HepG2 (cell line): ENCODE measurements at regions not wholly inside any gene's neighbourhood (a gene's known extent, or its start where the extent isn't known, plus 50 kb on each side); places are given as distances from the start of the nearest gene placed in this dataset.

Experiments
- ATAC-seq: fragments of 200-7000 bp; cut with Tn5 transposase; 3 replicates; pipeline ENCODE4 v1.9.1; 2020; ENCODE audit warnings: mild to moderate bottlenecking, moderate library complexity
- BruUV-seq: library from RNA; stranded (reverse); fragments of 400-500 nt; replicated peaks from 2 replicates; lab custom pipeline; 2021; lab: Mats Ljungman, UMichigan
- CTCF ChIA-PET: fragments of 300-600 bp; formaldehyde crosslinking; extraction: SDS; loops from one replicate; lab custom pipeline; 2021; ENCODE audit warnings: low total read pairs, inconsistent platforms, low intra/inter-chr PET ratio; lab: Yijun Ruan, JAX
- POLR2A ChIA-PET: fragments of 350-600 bp; sonication (Branson Sonifier 250); formaldehyde crosslinking; loops from one replicate; lab custom pipeline; 2020; ENCODE audit warnings: antibody characterized with exemption, inconsistent platforms; lab: Yijun Ruan, JAX
- DNase-seq: peaks from one replicate; pipeline ENCODE4 v3.0.0-alpha.2; 2015; ENCODE audit warnings: low spot score
- FAIRE-seq: peaks from 3 replicates; lab custom pipeline; 2011; peaks lifted over from hg19 to GRCh38; lab: Jason Lieb, UNC
- H2AFZ ChIP-seq: one replicate; pipeline ENCODE4 v1.6.1; 2011; ENCODE audit warnings: low read length, inconsistent platforms
- H3K27ac ChIP-seq: fragments of 300-600 bp; 3 replicates; pipeline ENCODE4 v1.8.0; 2011; ENCODE audit warnings: mixed run types, mild to moderate bottlenecking, mixed read lengths, low read length, inconsistent platforms; ENCODE audit not compliant: insufficient read depth; ENCODE audit errors: extremely low read length
- H3K27me3 ChIP-seq, 2 experiments: fragments of 200-600 bp in 1 of 2; 2 replicates in 1 of 2; 3 replicates in 1 of 2; pipeline versions ENCODE4 v1.6.0 to v1.8.0; 2011; ENCODE audit warnings: low read length in 2 of 2, mild to moderate bottlenecking in 2 of 2, moderate library complexity in 2 of 2, inconsistent platforms in 1 of 2; ENCODE audit not compliant: insufficient read depth in 2 of 2, control insufficient read depth in 1 of 2
- H3K36me3 ChIP-seq, 2 experiments: fragments of 200-600 bp in 1 of 2; replicated peaks in 1 of 2; 2 replicates in 1 of 2; 3 replicates in 1 of 2; pipeline versions ENCODE4 v1.5.1 to v1.8.0; 2011; ENCODE audit warnings: low read length in 2 of 2, inconsistent platforms in 1 of 2; ENCODE audit not compliant: insufficient read depth in 2 of 2, control insufficient read depth in 1 of 2
- H3K4me1 ChIP-seq: 2 replicates; pipeline ENCODE4 v1.5.1; 2012; ENCODE audit warnings: low read length, inconsistent platforms; ENCODE audit not compliant: insufficient read depth
- H3K4me2 ChIP-seq: 2 replicates; pipeline ENCODE4 v1.6.0; 2011; ENCODE audit warnings: low read depth, low read length, inconsistent platforms
- H3K4me3 ChIP-seq, 3 experiments: fragments of 200-600 bp in 1 of 3; sonication (generic), shearing (Covaris generic) in 1 of 3; replicated peaks in 1 of 3; 2 replicates each; pipeline ENCODE4 v1.5.1; 2011 to 2016; ENCODE audit warnings: low read length in 3 of 3, inconsistent platforms in 2 of 3, low read depth in 2 of 3, mild to moderate bottlenecking in 2 of 3, control low read depth in 1 of 3, mixed read lengths in 1 of 3; ENCODE audit not compliant: insufficient read depth in 1 of 3
- H3K79me2 ChIP-seq: one replicate; pipeline ENCODE4 v1.6.1; 2011; ENCODE audit warnings: low read length, inconsistent platforms; ENCODE audit not compliant: insufficient read depth
- H3K9ac ChIP-seq: 2 replicates; pipeline ENCODE4 v1.6.0; 2011; ENCODE audit warnings: mild to moderate bottlenecking, low read depth, low read length, inconsistent platforms; ENCODE audit not compliant: insufficient read depth
- H3K9me3 ChIP-seq: 2 replicates; pipeline ENCODE4 v1.5.1; 2012; ENCODE audit warnings: mild to moderate bottlenecking, low read length
- H4K20me1 ChIP-seq: 2 replicates; pipeline ENCODE4 v1.6.0; 2011; ENCODE audit warnings: inconsistent platforms, mild to moderate bottlenecking, low read length, moderate library complexity; ENCODE audit not compliant: insufficient read depth
- ATF4 ChIP-seq, 2 experiments: fragments of 450-650 bp in 1 of 2; sonication (generic) in 1 of 2; formaldehyde crosslinking; IDR thresholded peaks; 2 replicates each; pipeline versions ENCODE4 v1.5.0 to v1.8.0; 2020 to 2022; ENCODE audit warnings: mild to moderate bottlenecking in 1 of 2, missing genetic modification reagents in 1 of 2
- FOXM1 ChIP-seq: sonication (generic); formaldehyde crosslinking; IDR thresholded peaks from 2 replicates; pipeline ENCODE4 v1.5.0; 2020; ENCODE audit warnings: missing genetic modification reagents
- ISL2 ChIP-seq: sonication (generic); formaldehyde crosslinking; IDR thresholded peaks from 2 replicates; pipeline ENCODE4 v1.5.0; 2020; ENCODE audit warnings: missing genetic modification reagents
- KDM4B ChIP-seq: sonication (generic); formaldehyde crosslinking; IDR thresholded peaks from 2 replicates; pipeline ENCODE4 v1.4.0; 2020; ENCODE audit warnings: missing genetic modification reagents
- NR0B2 ChIP-seq: sonication (generic); formaldehyde crosslinking; IDR thresholded peaks from 2 replicates; pipeline ENCODE4 v1.4.0; 2020; ENCODE audit warnings: mild to moderate bottlenecking, missing genetic modification reagents
- SCMH1 ChIP-seq: sonication (generic); formaldehyde crosslinking; IDR thresholded peaks from 2 replicates; pipeline ENCODE4 v1.9.0; 2021; ENCODE audit warnings: missing genetic modification reagents, mild to moderate bottlenecking, borderline replicate concordance
- SNRNP70 ChIP-seq: fragments of 200-400 bp; formaldehyde crosslinking; IDR thresholded peaks from 2 replicates; pipeline ENCODE4 v1.6.1; 2017; ENCODE audit warnings: mild to moderate bottlenecking, low read depth, low read length, moderate library complexity
- YEATS4 ChIP-seq: sonication (generic); formaldehyde crosslinking; IDR thresholded peaks from 2 replicates; pipeline ENCODE4 v1.4.0; 2020; ENCODE audit warnings: missing genetic modification reagents, borderline replicate concordance
- ZBTB37 ChIP-seq: sonication (generic); formaldehyde crosslinking; IDR thresholded peaks from 2 replicates; pipeline ENCODE4 v1.4.0; 2020; ENCODE audit warnings: mild to moderate bottlenecking, missing genetic modification reagents
- ZBTB43 ChIP-seq: sonication (generic); formaldehyde crosslinking; conservative IDR thresholded peaks from 2 replicates; pipeline ENCODE4 v1.4.0; 2020; ENCODE audit warnings: missing genetic modification reagents
- ZNF124 ChIP-seq: sonication (generic); formaldehyde crosslinking; IDR thresholded peaks from 2 replicates; pipeline ENCODE4 v1.4.0; 2020; ENCODE audit warnings: missing genetic modification reagents
- ZNF224 ChIP-seq: sonication (generic); formaldehyde crosslinking; IDR thresholded peaks from 2 replicates; pipeline ENCODE4 v1.5.0; 2020; ENCODE audit warnings: mild to moderate bottlenecking, missing genetic modification reagents
- ZNF329 ChIP-seq: sonication (generic); formaldehyde crosslinking; IDR thresholded peaks from 2 replicates; pipeline ENCODE4 v1.9.0; 2021; ENCODE audit warnings: low read depth, mild to moderate bottlenecking, missing genetic modification reagents
- ZNF335 ChIP-seq: sonication (generic); formaldehyde crosslinking; IDR thresholded peaks from 2 replicates; pipeline ENCODE4 v1.4.0; 2020; ENCODE audit warnings: missing genetic modification reagents
- ZNF343 ChIP-seq: sonication (generic); formaldehyde crosslinking; IDR thresholded peaks from 2 replicates; pipeline ENCODE4 v1.4.0; 2020; ENCODE audit warnings: mild to moderate bottlenecking, missing genetic modification reagents
- ZNF547 ChIP-seq: sonication (generic); formaldehyde crosslinking; IDR thresholded peaks from 2 replicates; pipeline ENCODE4 v1.5.1; 2020; ENCODE audit warnings: mild to moderate bottlenecking, missing genetic modification reagents
- ZNF556 ChIP-seq: sonication (generic); formaldehyde crosslinking; IDR thresholded peaks from 2 replicates; pipeline ENCODE4 v1.4.0; 2020; ENCODE audit warnings: mild to moderate bottlenecking, missing genetic modification reagents, borderline replicate concordance
- ZNF567 ChIP-seq: sonication (generic); formaldehyde crosslinking; IDR thresholded peaks from 2 replicates; pipeline ENCODE4 v1.8.1; 2023; ENCODE audit warnings: mild to moderate bottlenecking, missing genetic modification reagents, borderline replicate concordance
- ZSCAN12 ChIP-seq: sonication (generic); formaldehyde crosslinking; IDR thresholded peaks from 2 replicates; pipeline ENCODE4 v1.9.0; 2021; ENCODE audit warnings: mild to moderate bottlenecking, missing genetic modification reagents
- ZSCAN21 ChIP-seq: sonication (generic); formaldehyde crosslinking; IDR thresholded peaks from 2 replicates; pipeline ENCODE4 v1.8.0; 2022; ENCODE audit warnings: mild to moderate bottlenecking, missing genetic modification reagents, moderate library complexity, borderline replicate concordance
- WGBS: methylation state at CpG from one replicate; pipeline ENCODE4 v1.1.6; 2017; ENCODE audit warnings: low lambda C conversion rate; 5-methylcytosine and 5-hydroxymethylcytosine counted together
- in situ Hi-C: cut with HindIII; loops from 2 replicates; pipeline ENCODE4 v1.10.0; 2017; ENCODE audit warnings: low pct_unique_long_range_greater_than_20kb; ENCODE audit not compliant: extremely low pct_ligation_motif_present
- intact Hi-C: fragments of 100-400 bp; cut with micrococcal nuclease; formaldehyde crosslinking; loops from one replicate; pipeline ENCODE4 v1.10.0; 2022; ENCODE audit not compliant: unreplicated experiment

GRCh38 chr11:8830641-8831040 is 80.3 kb upstream of the AKIP1 start (continued):
- TF ChIP-seq ZBTB37 (CRISPR knock-in tag) (no peak), SCMH1 (no peak), ZNF124 (CRISPR knock-in tag) (no peak), ZNF224 (no peak), ZSCAN12 (CRISPR knock-in tag) (no peak), ATF4 (CRISPR knock-in tag; IDR thresholded peaks at IDR 0.05) (no peak), ZNF329 (CRISPR knock-in tag) (no peak)
- TF ChIP-seq, all 625 proteins: peak for 0

GRCh38 chr11:8831861-8832260 is 79.1 kb upstream of the AKIP1 start:
- TF ChIP-seq NR0B2 (CRISPR knock-in tag) (no peak), ZNF343 (CRISPR knock-in tag) (no peak), KDM4B (CRISPR knock-in tag) (no peak), ISL2 (CRISPR knock-in tag) (no peak), ZNF556 (CRISPR knock-in tag) (no peak), YEATS4 (CRISPR knock-in tag) (no peak), FOXM1 (no peak), ZNF547 (CRISPR knock-in tag) (no peak), ZNF567 (CRISPR knock-in tag) (no peak), SNRNP70 (no peak), ZBTB43 (CRISPR knock-in tag) (no peak), ZNF335 (no peak), ZSCAN21 (CRISPR knock-in tag) (no peak)
- Histone ChIP-seq H3K27me3 (peaks cover 1 to 3% of the 10 kb centered on the region in 2 experiments; a peak in 2 of 5 replicates), H3K79me2 (no peaks in the 10 kb centered on the region), H3K9me3 (no peaks in the 10 kb centered on the region), H3K36me3 (no peaks in the 10 kb centered on the region), H3K4me2 (no peak overlapping the region), H3K27ac (no peak overlapping the region), H2AFZ (no peak overlapping the region), H4K20me1 (no peaks in the 10 kb centered on the region), H3K4me1 (peaks cover 6% of the 10 kb centered on the region; the same call in 1 of the 2 replicates), H3K4me3 (no peak overlapping the region), H3K9ac (no peak overlapping the region)
- in situ Hi-C loops (no loop called here), intact Hi-C loops (no loop called here)
- WGBS, result 54% methylated on average over 8 of the region's 9 CpGs
- POLR2A ChIA-PET, result no interaction called here
- no TSS peak for BruUV-seq
- CTCF ChIA-PET, result no interaction called here
- no peak for DNase-seq
- FAIRE-seq, result no peak
- no peak for ATAC-seq
